SK-N-SH (cell line): ENCODE measurements at regions not wholly inside any gene's neighbourhood (a gene's known extent, or its start where the extent isn't known, plus 50 kb on each side); places are given as distances from the start of the nearest gene placed in this dataset.
"Not testable (repeated sequence)": the region's sequence is repeated elsewhere in the genome, so short reads cannot be mapped to it uniquely, and the experiment has no call there.

Experiments used
- CTCF ChIA-PET: fragments of 300-600, 350-600 bp; formaldehyde crosslinking; extraction: SDS; loops from one replicate; lab custom pipeline; 2021; lab: Yijun Ruan, JAX
- POLR2A ChIA-PET: fragments of 350-600 bp; sonication (Branson Sonifier 250); formaldehyde crosslinking; extraction: SDS; loops from one replicate; lab custom pipeline; 2020; ENCODE audit warnings: antibody characterized with exemption, inconsistent platforms; lab: Yijun Ruan, JAX
- DNase-seq: peaks from one replicate; pipeline ENCODE4 v3.0.0; 2012
- H2AFZ ChIP-seq: fragments of 200-600 bp; sonication (generic); 2 replicates; pipeline ENCODE4 v1.8.1; 2016; ENCODE audit warnings: antibody characterized with exemption, mild to moderate bottlenecking, low read depth
- H3F3A ChIP-seq: fragments of 200-600 bp; sonication (generic); replicated peaks from 2 replicates; pipeline ENCODE3; 2016; ENCODE audit warnings: antibody characterized with exemption, mild to moderate bottlenecking; ENCODE audit not compliant: insufficient read depth
- H3K27ac ChIP-seq, 2 experiments: fragments of 200-500 bp in 1 of 2; fragments of 200-600 bp in 1 of 2; sonication (Bioruptor generic) in 1 of 2; sonication (generic), shearing (Covaris generic) in 1 of 2; 2 replicates each; pipeline versions ENCODE4 v1.5.1 to v1.6.1; 2014 to 2016; ENCODE audit warnings: low read depth in 2 of 2, inconsistent platforms in 1 of 2, low read length in 1 of 2, mild to moderate bottlenecking in 1 of 2, mixed read lengths in 1 of 2
- H3K27me3 ChIP-seq: fragments of 200-600 bp; sonication (generic), shearing (Covaris generic); 2 replicates; pipeline ENCODE4 v1.6.1; 2016; ENCODE audit warnings: mixed run types; ENCODE audit not compliant: insufficient read depth
- H3K36me3 ChIP-seq, 2 experiments: fragments of 200-500 bp in 1 of 2; fragments of 200-600 bp in 1 of 2; sonication (Bioruptor generic) in 1 of 2; sonication (generic) in 1 of 2; replicated peaks in 1 of 2; 2 replicates each; pipeline versions ENCODE3 to v1.5.1; 2014 to 2016; ENCODE audit warnings: low read length in 1 of 2, mild to moderate bottlenecking in 1 of 2; ENCODE audit not compliant: insufficient read depth in 2 of 2, control insufficient read depth in 1 of 2
- H3K4me1 ChIP-seq, 2 experiments: fragments of 200-500 bp in 1 of 2; fragments of 200-600 bp in 1 of 2; sonication (Bioruptor generic) in 1 of 2; sonication (generic), shearing (Covaris generic) in 1 of 2; 2 replicates each; pipeline versions ENCODE4 v1.5.1 to v1.6.1; 2014 to 2016; ENCODE audit warnings: low read depth in 1 of 2, low read length in 1 of 2, mixed run types in 1 of 2; ENCODE audit not compliant: insufficient read depth in 2 of 2, control insufficient read depth in 1 of 2
- H3K4me2 ChIP-seq: fragments of 200-600 bp; sonication (generic), shearing (Covaris generic); 2 replicates; pipeline ENCODE4 v1.6.1; 2017; ENCODE audit warnings: mixed run types
- H3K4me3 ChIP-seq, 2 experiments: fragments of 200-500 bp in 1 of 2; fragments of 200-600 bp in 1 of 2; sonication (Bioruptor generic) in 1 of 2; sonication (generic), shearing (Covaris generic) in 1 of 2; 2 replicates each; pipeline versions ENCODE4 v1.5.1 to v1.8.1; 2014 to 2016; ENCODE audit warnings: low read depth in 2 of 2, inconsistent platforms in 1 of 2, low read length in 1 of 2, mild to moderate bottlenecking in 1 of 2, mixed read lengths in 1 of 2, moderate library complexity in 1 of 2
- H3K79me2 ChIP-seq: fragments of 200-600 bp; sonication (generic); 2 replicates; pipeline ENCODE4 v1.8.1; 2017; ENCODE audit warnings: mild to moderate bottlenecking; ENCODE audit not compliant: insufficient read depth
- H3K9ac ChIP-seq: fragments of 200-600 bp; sonication (generic); 2 replicates; pipeline ENCODE4 v1.6.1; 2017; ENCODE audit warnings: mixed run types
- H3K9me2 ChIP-seq: fragments of 200-600 bp; sonication (generic); 2 replicates; pipeline ENCODE4 v1.6.1; 2017; ENCODE audit warnings: mixed run types
- H3K9me3 ChIP-seq: fragments of 200-600 bp; sonication (generic); 2 replicates; pipeline ENCODE4 v1.6.1; 2017; ENCODE audit warnings: mixed run types, mild to moderate bottlenecking, moderate library complexity
- H4K20me1 ChIP-seq: fragments of 200-600 bp; sonication (generic); 2 replicates; pipeline ENCODE4 v1.6.1; 2017; ENCODE audit warnings: mild to moderate bottlenecking, mixed run types; ENCODE audit not compliant: insufficient read depth
- EP300 ChIP-seq, 2 experiments: IDR thresholded peaks; 2 replicates each; pipeline versions ENCODE4 v1.4.0 to v1.6.1; 2012; ENCODE audit warnings: borderline replicate concordance in 1 of 2, low read depth in 1 of 2, low read length in 1 of 2
- EZH2phosphoT487 ChIP-seq: fragments of 200-600 bp; sonication (generic); IDR thresholded peaks from 2 replicates; pipeline ENCODE4 v1.6.1; 2017; ENCODE audit warnings: low read depth, mixed run types, mild to moderate bottlenecking, antibody characterized with exemption, moderate library complexity, borderline replicate concordance
- FOSL2 ChIP-seq: IDR thresholded peaks from 2 replicates; pipeline ENCODE4 v1.4.0; 2012; ENCODE audit warnings: low read depth, mild to moderate bottlenecking, moderate library complexity, borderline replicate concordance
- FOXJ3 ChIP-seq: sonication (generic); formaldehyde crosslinking; IDR thresholded peaks from 2 replicates; pipeline ENCODE4 v1.5.1; 2020; ENCODE audit warnings: mild to moderate bottlenecking, missing genetic modification reagents
- IRF3 ChIP-seq: fragments of 150-350 bp; IDR thresholded peaks from 2 replicates; pipeline ENCODE4 v1.6.1; 2016; ENCODE audit warnings: mild to moderate bottlenecking, low read depth, low read length
- MXI1 ChIP-seq: IDR thresholded peaks from 2 replicates; pipeline ENCODE4 v1.6.1; 2012; ENCODE audit warnings: mild to moderate bottlenecking, low read depth, low read length, improper control_type of control experiment
- NRF1 ChIP-seq: IDR thresholded peaks from 2 replicates; pipeline ENCODE4 v1.6.1; 2012; ENCODE audit warnings: low read depth, mild to moderate bottlenecking, low read length
- RCOR1 ChIP-seq: fragments of 150-350 bp; IDR thresholded peaks from 2 replicates; pipeline ENCODE4 v1.6.1; 2017; ENCODE audit warnings: antibody characterized with exemption, low read length
- RXRA ChIP-seq: IDR thresholded peaks from 2 replicates; pipeline ENCODE4 v1.4.0; 2012; ENCODE audit warnings: low read depth, mild to moderate bottlenecking, borderline replicate concordance
- SIN3A ChIP-seq: IDR thresholded peaks from 2 replicates; pipeline ENCODE4 v1.6.1; 2012; ENCODE audit warnings: low read depth, mild to moderate bottlenecking, low read length, moderate library complexity, borderline replicate concordance
- SMC3 ChIP-seq: IDR thresholded peaks from 2 replicates; pipeline ENCODE4 v1.6.1; 2012; ENCODE audit warnings: low read depth, low read length, improper control_type of control experiment
- TAF1 ChIP-seq: IDR thresholded peaks from 2 replicates; pipeline ENCODE4 v1.6.1; 2012; ENCODE audit warnings: low read depth, mild to moderate bottlenecking, low read length, moderate library complexity, borderline replicate concordance
- WGBS: methylation state at CpG from one replicate; pipeline ENCODE4 v1.1.6; 2017; ENCODE audit warnings: low lambda C conversion rate; 5-methylcytosine and 5-hydroxymethylcytosine counted together

GRCh38 chr9:85479305-85479704 lies 262.4 kb downstream of the AGTPBP1 start:
- Histone ChIP-seq H3K9me2 (no peaks in the 10 kb centered on the region), H3K36me3 (no peaks in the 10 kb centered on the region), H3K9ac (no peak overlapping the region), H3K27me3 (no peaks in the 10 kb centered on the region), H3K27ac (no peak overlapping the region), H3K4me1 (no peaks in the 10 kb centered on the region), H3K4me3 (no peak overlapping the region), H3K4me2 (no peak overlapping the region), H4K20me1 (no peaks in the 10 kb centered on the region), H3F3A (no peaks in the 10 kb centered on the region), H3K9me3 (no peaks in the 10 kb centered on the region), H2AFZ (no peak overlapping the region), H3K79me2 (no peaks in the 10 kb centered on the region)
- POLR2A ChIA-PET, result no interaction called here
- CTCF ChIA-PET, result interaction anchor here (0.7 kb wide), 1 partner anchor 131 kb away, joined by 3 read pairs; no protein-coding TSS in a partner anchor
- TF ChIP-seq SIN3A, result no peak
- TF ChIP-seq SMC3, result no peak
- TF ChIP-seq EZH2phosphoT487, result no peak
- no peak for TF ChIP-seq MXI1
- TF ChIP-seq RCOR1, result no peak
- no peak for TF ChIP-seq RXRA
- no peak for TF ChIP-seq EP300 (IDR thresholded peaks at IDR 0.05; ENCODE audit: borderline replicate concordance in 1 of 2, low read depth in 1 of 2, low read length in 1 of 2)
- TF ChIP-seq FOSL2, result no peak
- no peak for DNase-seq
- WGBS, result 36% methylated on average over 1 of the region's 1 CpG

DNA sequence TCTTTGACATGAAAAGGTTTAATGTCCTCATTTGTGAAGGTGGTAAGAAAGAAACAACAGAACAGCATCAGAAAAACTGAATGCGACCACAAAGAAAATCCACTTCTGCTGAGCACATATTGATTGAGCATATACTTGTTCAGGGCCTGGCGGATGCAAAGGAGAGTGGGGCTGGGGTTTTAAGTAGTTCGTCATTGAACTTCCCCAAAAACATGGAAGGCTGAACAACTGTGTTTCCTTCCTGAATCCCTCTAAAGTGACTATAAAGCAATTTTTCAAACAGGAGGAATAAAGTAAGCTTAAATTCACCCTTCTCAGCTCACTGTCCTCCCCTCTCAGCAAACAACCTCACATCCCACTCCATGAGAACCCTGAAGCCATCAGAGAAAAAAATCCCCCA lies 262.9 kb downstream of the AGTPBP1 start:
- Histone ChIP-seq H3K4me3 (no peak overlapping the region), H4K20me1 (no peaks in the 10 kb centered on the region), H3K4me2 (no peak overlapping the region), H3K9me2 (no peaks in the 10 kb centered on the region), H3F3A (no peaks in the 10 kb centered on the region), H3K9me3 (no peaks in the 10 kb centered on the region), H3K27ac (no peak overlapping the region), H3K36me3 (no peaks in the 10 kb centered on the region), H3K9ac (no peak overlapping the region), H3K79me2 (no peaks in the 10 kb centered on the region), H3K4me1 (no peaks in the 10 kb centered on the region), H2AFZ (no peak overlapping the region), H3K27me3 (no peaks in the 10 kb centered on the region)
- CTCF ChIA-PET, result interaction anchor here (0.7 kb wide), 1 partner anchor 132 kb away, joined by 3 read pairs; no protein-coding TSS in a partner anchor
- no peak for DNase-seq
- POLR2A ChIA-PET, result no interaction called here
- WGBS, result 58% methylated on average over 3 of the region's 3 CpGs
- TF ChIP-seq IRF3 (no peak), TAF1 (no peak), FOXJ3 (no peak), NRF1 (no peak)

- H3K9ac ChIP-seq, H3K27ac ChIP-seq, H3K4me3 ChIP-seq, H3K4me1 ChIP-seq, H3K79me2 ChIP-seq, H3K9me2 ChIP-seq, H3K4me2 ChIP-seq, H2AFZ ChIP-seq, H4K20me1 ChIP-seq, H3K9me3 ChIP-seq, CTCF ChIA-PET, H3K36me3 ChIP-seq, H3F3A ChIP-seq, POLR2A ChIA-PET, H3K27me3 ChIP-seq, DNase-seq: not testable (repeated sequence)
Observed at GRCh38 chr9:85474896-85475295, 266.9 kb downstream of the AGTPBP1 start.
